Kidney epithelial cell (primary cell): ENCODE measurements at regions not wholly inside any gene's neighbourhood (a gene's known extent, or its start where the extent isn't known, plus 50 kb on each side); places are given as distances from the start of the nearest gene placed in this dataset.

Source experiments
- DNase-seq: peaks from one replicate; pipeline ENCODE4 v3.0.0-alpha.2; 2010; ENCODE audit warnings: low read depth
- H3K27me3 ChIP-seq: 2 replicates; pipeline ENCODE4 v1.6.0; 2011; ENCODE audit warnings: low read length; ENCODE audit not compliant: control insufficient read depth, insufficient read depth
- H3K36me3 ChIP-seq: 2 replicates; pipeline ENCODE4 v1.5.1; 2011; ENCODE audit warnings: low read length; ENCODE audit not compliant: control insufficient read depth, insufficient read depth
- H3K4me3 ChIP-seq: 2 replicates; pipeline ENCODE4 v1.5.1; 2011; ENCODE audit warnings: low read depth, mild to moderate bottlenecking, control low read depth, low read length
- TF ChIP-seq, protein P1 (sequence below): IDR thresholded peaks from 2 replicates; pipeline ENCODE4 v1.5.1; 2011; ENCODE audit warnings: mild to moderate bottlenecking, moderate library complexity, low read length, control low read depth, inconsistent platforms; ENCODE audit not compliant: insufficient read depth, poor library complexity, severe bottlenecking

- Histone ChIP-seq H3K4me3 (no peak overlapping the region), H3K36me3 (no peaks in the 10 kb centered on the region), H3K27me3 (no peaks in the 10 kb centered on the region)
- DNase-seq = no peak
- TF ChIP-seq, protein P1, sequence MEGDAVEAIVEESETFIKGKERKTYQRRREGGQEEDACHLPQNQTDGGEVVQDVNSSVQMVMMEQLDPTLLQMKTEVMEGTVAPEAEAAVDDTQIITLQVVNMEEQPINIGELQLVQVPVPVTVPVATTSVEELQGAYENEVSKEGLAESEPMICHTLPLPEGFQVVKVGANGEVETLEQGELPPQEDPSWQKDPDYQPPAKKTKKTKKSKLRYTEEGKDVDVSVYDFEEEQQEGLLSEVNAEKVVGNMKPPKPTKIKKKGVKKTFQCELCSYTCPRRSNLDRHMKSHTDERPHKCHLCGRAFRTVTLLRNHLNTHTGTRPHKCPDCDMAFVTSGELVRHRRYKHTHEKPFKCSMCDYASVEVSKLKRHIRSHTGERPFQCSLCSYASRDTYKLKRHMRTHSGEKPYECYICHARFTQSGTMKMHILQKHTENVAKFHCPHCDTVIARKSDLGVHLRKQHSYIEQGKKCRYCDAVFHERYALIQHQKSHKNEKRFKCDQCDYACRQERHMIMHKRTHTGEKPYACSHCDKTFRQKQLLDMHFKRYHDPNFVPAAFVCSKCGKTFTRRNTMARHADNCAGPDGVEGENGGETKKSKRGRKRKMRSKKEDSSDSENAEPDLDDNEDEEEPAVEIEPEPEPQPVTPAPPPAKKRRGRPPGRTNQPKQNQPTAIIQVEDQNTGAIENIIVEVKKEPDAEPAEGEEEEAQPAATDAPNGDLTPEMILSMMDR = no peak
Observed at GRCh38 chr10:4057725-4058513, 272.9 kb upstream of the KLF6 start.

DNA sequence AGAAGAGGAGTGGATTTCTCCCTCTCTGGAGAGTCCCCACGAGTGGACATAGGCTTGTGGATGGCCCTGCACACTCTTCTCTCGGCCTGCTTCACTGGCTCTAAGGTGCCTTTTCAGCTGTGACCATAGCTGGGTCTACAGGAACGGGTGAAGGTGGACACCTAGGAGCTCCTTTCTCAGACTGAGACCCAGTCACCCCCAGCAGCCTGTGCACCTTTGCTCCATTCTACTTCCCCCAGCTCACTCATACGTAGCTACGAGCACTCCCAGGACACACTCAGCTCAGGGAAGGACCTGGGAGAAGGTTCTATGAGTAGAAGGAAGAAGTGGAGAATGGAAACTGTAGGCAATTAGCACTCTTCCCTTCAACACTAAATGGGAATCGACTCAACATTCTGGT is 272.0 kb upstream of the KLF6 start:
- Histone ChIP-seq H3K27me3 (no peaks in the 10 kb centered on the region), H3K36me3 (no peaks in the 10 kb centered on the region), H3K4me3 (no peak overlapping the region)
- DNase-seq = no peak
- TF ChIP-seq, protein P1 = no peak

- H3K4me3 ChIP-seq = no peak overlapping the region
- no peaks in the 10 kb centered on the region for H3K27me3 ChIP-seq
- DNase-seq = no peak
- TF ChIP-seq, protein P1 = no peak
- no peaks in the 10 kb centered on the region for H3K36me3 ChIP-seq
Observed at GRCh38 chr10:4054656-4055435, 269.8 kb upstream of the KLF6 start.

DNA sequence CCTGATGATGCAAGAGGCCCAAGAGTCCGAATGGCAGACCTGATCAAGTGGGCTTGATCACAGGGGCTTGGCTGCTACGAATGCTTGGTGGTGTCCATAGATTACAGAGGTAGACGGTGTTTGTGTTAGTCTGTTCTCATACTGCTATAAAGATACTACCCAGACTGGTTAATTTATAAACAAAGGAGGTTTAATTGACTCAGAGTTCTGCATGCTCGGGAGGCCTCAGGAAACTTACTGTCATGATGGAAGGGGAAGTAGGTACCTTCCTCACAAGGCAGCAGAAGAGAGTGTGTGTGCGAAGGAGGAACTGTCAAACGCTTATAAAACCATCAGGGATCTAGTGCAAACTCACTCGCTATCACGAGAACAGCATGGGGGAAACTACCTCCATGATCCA is 268.9 kb upstream of the KLF6 start:
- Histone ChIP-seq H3K36me3 (no peaks in the 10 kb centered on the region), H3K4me3 (no peak overlapping the region), H3K27me3 (no peaks in the 10 kb centered on the region)
- TF ChIP-seq, protein P1 = no peak
- DNase-seq = no peak

DNA sequence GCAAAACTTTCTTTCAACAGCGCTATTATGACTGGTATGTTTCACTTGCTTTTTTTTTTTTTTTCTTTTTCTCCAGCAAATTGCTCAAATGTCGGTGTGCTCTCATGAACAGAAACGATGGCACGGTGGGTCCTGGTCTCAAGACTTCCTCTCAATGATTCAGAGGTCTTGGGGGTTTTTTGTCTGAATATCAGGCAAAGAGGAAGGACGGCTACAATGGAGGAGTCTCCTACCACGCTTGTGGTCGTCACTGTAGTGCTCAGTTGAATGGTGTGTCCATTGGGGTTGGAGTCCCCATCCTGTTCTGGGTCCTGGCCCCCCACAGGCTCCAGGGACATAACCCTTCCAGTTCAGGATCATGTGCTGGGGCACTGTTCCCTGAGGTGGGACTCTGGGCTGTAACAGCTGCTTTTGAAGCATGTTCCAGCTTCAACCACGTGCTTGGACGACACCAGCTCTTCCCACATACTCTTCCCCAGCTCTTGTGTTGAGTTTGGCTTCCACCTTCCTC is 266.7 kb upstream of the KLF6 start:
- TF ChIP-seq, protein P1 = no peak
- no peaks in the 10 kb centered on the region for H3K27me3 ChIP-seq
- no peak for DNase-seq
- no peak overlapping the region for H3K4me3 ChIP-seq
- H3K36me3 ChIP-seq = no peaks in the 10 kb centered on the region
